ENCODE measurements at regions not wholly inside any gene's neighbourhood (a gene's known extent, or its start where the extent isn't known, plus 50 kb on each side); places are given as distances from the start of the nearest gene placed in this dataset.

- Histone ChIP-seq H3K27me3 (no peaks in the 10 kb centered on the region), H3K9me3 (no peaks in the 10 kb centered on the region), H3K27ac (no peak overlapping the region), H3K36me3 (ENCODE audit: low read depth, missing control alignments) (no peaks in the 10 kb centered on the region), H3K4me3 (no peak overlapping the region), H3K4me1 (no peaks in the 10 kb centered on the region)
- intact Hi-C loops (cut with DNase I; ENCODE audit: low total_unique reads): no loop called here
- TF ChIP-seq POLR2A (IDR thresholded peaks at IDR 0.05): no peak
- no peak for TF ChIP-seq CTCF (IDR thresholded peaks at IDR 0.05)
- DNase-seq: no peak
- 92 to 93% methylated on average over 3 of the region's 3 CpGs for WGBS, 2 donors
Observed at GRCh38 chr3:43165786-43166185, 59.9 kb upstream of the POMGNT2 start.

GRCh38 chr3:43163895-43164493 lies 58.1 kb upstream of the POMGNT2 start:
- intact Hi-C loops (cut with DNase I; ENCODE audit: low total_unique reads): no loop called here
- DNase-seq: no peak
- Histone ChIP-seq H3K36me3 (ENCODE audit: low read depth, missing control alignments) (no peaks in the 10 kb centered on the region), H3K9me3 (no peaks in the 10 kb centered on the region), H3K27me3 (no peaks in the 10 kb centered on the region), H3K4me3 (no peak overlapping the region), H3K27ac (no peak overlapping the region), H3K4me1 (no peaks in the 10 kb centered on the region)
- TF ChIP-seq CTCF (IDR thresholded peaks at IDR 0.05): no peak
- no peak for TF ChIP-seq POLR2A (IDR thresholded peaks at IDR 0.05)
- WGBS, 2 donors: 74 to 77% methylated on average over 7 to 9 of the region's 9 CpGs

- no peak overlapping the region for H3K27ac ChIP-seq
- no peaks in the 10 kb centered on the region for H3K4me1 ChIP-seq
- DNase-seq: no peak
- H3K9me3 ChIP-seq: no peaks in the 10 kb centered on the region
- H3K4me3 ChIP-seq: no peak overlapping the region
- TF ChIP-seq POLR2A (IDR thresholded peaks at IDR 0.05) (no peak), CTCF (IDR thresholded peaks at IDR 0.05) (no peak)
- H3K27me3 ChIP-seq: no peaks in the 10 kb centered on the region
- no peaks in the 10 kb centered on the region for H3K36me3 ChIP-seq (ENCODE audit: low read depth, missing control alignments)
- WGBS, 2 donors: 57 to 66% methylated on average over 9 to 13 of the region's 13 CpGs
- intact Hi-C loops (cut with DNase I; ENCODE audit: low total_unique reads): no loop called here
Observed at GRCh38 chr3:43162230-43163084, 56.6 kb upstream of the POMGNT2 start.

GRCh38 chr3:43161684-43162229 lies 55.9 kb upstream of the POMGNT2 start:
- DNase-seq: no peak
- Histone ChIP-seq H3K27me3 (no peaks in the 10 kb centered on the region), H3K4me3 (no peak overlapping the region), H3K36me3 (ENCODE audit: low read depth, missing control alignments) (no peaks in the 10 kb centered on the region), H3K4me1 (no peaks in the 10 kb centered on the region), H3K9me3 (no peaks in the 10 kb centered on the region), H3K27ac (no peak overlapping the region)
- intact Hi-C loops (cut with DNase I; ENCODE audit: low total_unique reads): no loop called here
- 74 to 81% methylated on average over 5 of the region's 5 CpGs for WGBS, 2 donors
- TF ChIP-seq CTCF (IDR thresholded peaks at IDR 0.05): no peak
- no peak for TF ChIP-seq POLR2A (IDR thresholded peaks at IDR 0.05)
